Transverse colon (tissue), 4 donors: ENCODE measurements at regions not wholly inside any gene's neighbourhood (a gene's known extent, or its start where the extent isn't known, plus 50 kb on each side); places are given as distances from the start of the nearest gene placed in this dataset.

ENCODE experiments used
- DNase-seq: peaks from one replicate; pipeline ENCODE4 v3.0.0-alpha.2; 2019
- H3K27ac ChIP-seq, 4 donors: fragments of 200-600 bp; sonication (generic); 2 replicates each; pipeline ENCODE4 v1.5.1; 2016 to 2018; ENCODE audit warnings: inconsistent platforms in 4 of 4
- H3K27me3 ChIP-seq: fragments of 200-600 bp; sonication (generic); 2 replicates; pipeline ENCODE4 v1.5.1; 2017; ENCODE audit warnings: inconsistent platforms
- H3K36me3 ChIP-seq, 4 donors: fragments of 200-600 bp; sonication (generic); 2 replicates each; pipeline ENCODE4 v1.5.1; 2017 to 2019; ENCODE audit warnings: inconsistent platforms in 4 of 4
- H3K4me1 ChIP-seq, 4 donors: fragments of 200-600 bp; sonication (generic); 2 replicates each; pipeline ENCODE4 v1.5.1; 2017 to 2020; ENCODE audit warnings: inconsistent platforms in 4 of 4
- H3K4me3 ChIP-seq, 4 donors: fragments of 200-600 bp; sonication (generic); 1 replicate in 1 of 4; 2 replicates in 3 of 4; pipeline versions ENCODE4 v1.5.1 to v1.6.1; 2017 to 2019; ENCODE audit warnings: inconsistent platforms in 4 of 4
- H3K9me3 ChIP-seq, 2 donors: fragments of 200-600 bp; sonication (generic); 2 replicates each; pipeline ENCODE4 v1.5.1; 2017 to 2019; ENCODE audit warnings: inconsistent platforms in 2 of 2
- CTCF ChIP-seq, 5 experiments: fragments of 200-600 bp in 3 of 5; fragments of 450-650 bp in 2 of 5; sonication (generic) in 3 of 5; IDR thresholded peaks; 1 replicate in 2 of 5; 2 replicates in 3 of 5; pipeline ENCODE4 v1.5.1; 2016 to 2017; ENCODE audit warnings: antibody characterized with exemption in 5 of 5, inconsistent platforms in 3 of 5, mild to moderate bottlenecking in 2 of 5, moderate library complexity in 1 of 5
- EP300 ChIP-seq: sonication (generic); formaldehyde crosslinking; IDR thresholded peaks from one replicate; pipeline ENCODE4 v1.6.1; 2017; ENCODE audit warnings: antibody characterized with exemption, low read depth
- POLR2A ChIP-seq: fragments of 450-650 bp; IDR thresholded peaks from one replicate; pipeline ENCODE4 v1.6.1; 2016; ENCODE audit warnings: antibody characterized with exemption, mild to moderate bottlenecking, moderate library complexity
- POLR2AphosphoS5 ChIP-seq, 3 donors: sonication (generic); formaldehyde crosslinking; IDR thresholded peaks; one replicate each; pipeline ENCODE4 v1.6.1; 2016; ENCODE audit warnings: antibody characterized with exemption in 3 of 3
- WGBS, 2 donors: methylation state at CpG; one replicate each; pipeline ENCODE4 v1.1.5; 2018; ENCODE audit warnings: low coverage in 1 of 2; 5-methylcytosine and 5-hydroxymethylcytosine counted together
- in situ Hi-C, 4 donors: fragments of 200-750 bp; cut with MboI; loops; one replicate each; pipeline versions ENCODE4 v1.15.0 to v1.15.1; 2017; ENCODE audit warnings: low sequenced_read_pairs in 3 of 4, low pct_ligation_motif_present in 1 of 4, low pct_unique_long_range_greater_than_20kb in 1 of 4
- intact Hi-C: fragments of 100-400 bp; cut with DNase I; formaldehyde crosslinking; loops from one replicate; pipeline ENCODE4 v1.15.1; 2023; ENCODE audit warnings: low total_unique reads

DNA sequence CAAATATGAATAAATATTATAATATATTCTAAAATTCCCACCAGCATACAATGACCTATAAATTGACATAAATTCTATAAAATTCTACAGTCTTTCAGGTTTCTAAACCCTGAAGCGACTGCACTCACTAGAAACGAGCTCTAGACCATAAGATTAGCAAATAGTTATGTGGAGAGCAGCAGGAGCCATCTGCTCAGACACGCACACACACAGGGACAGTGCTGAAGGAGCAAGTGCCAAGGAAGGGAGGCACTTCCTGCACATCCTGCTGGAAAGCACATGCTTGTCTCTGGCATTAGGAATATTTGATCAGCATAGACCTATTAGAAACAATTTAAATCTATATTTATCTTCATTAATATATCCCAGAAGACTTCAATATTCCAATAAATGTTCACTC, 713.9 kb upstream of the CDH2 start:
- 19 to 51% methylated on average over 3 of the region's 3 CpGs for WGBS, 2 donors
- TF ChIP-seq CTCF (IDR thresholded peaks at IDR 0.05) (no peak), POLR2A (no peak), EP300 (no peak), POLR2AphosphoS5 (IDR thresholded peaks at IDR 0.05) (no peak)

DNA sequence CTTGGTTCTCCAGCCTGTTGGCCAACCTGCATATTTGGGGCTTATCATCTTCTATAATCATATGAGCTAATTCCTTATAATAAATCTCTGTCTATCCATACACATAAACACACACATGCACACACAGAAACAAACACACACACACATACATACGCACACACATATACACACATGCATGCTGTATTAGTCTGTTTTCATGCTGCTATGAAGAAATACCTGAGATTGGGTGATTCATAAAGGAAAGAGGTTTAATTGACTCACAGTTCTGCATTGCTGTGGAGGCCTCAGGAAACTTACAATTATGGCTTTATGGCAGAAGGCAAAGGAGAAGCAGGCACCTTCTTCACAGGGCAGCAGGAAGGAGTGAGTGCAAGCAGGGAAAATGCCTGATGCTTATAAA, 707.4 kb upstream of the CDH2 start:
- no peaks in the 10 kb centered on the region for H3K9me3 ChIP-seq
- no peak for DNase-seq
- in situ Hi-C loops, result no loop called here
- WGBS, 2 donors, result 97% methylated on average over 1 of the region's 1 CpG; no CpG with 5 or more reads in 1 of the 2 donors
- intact Hi-C loops, result no loop called here
- no peak overlapping the region for H3K4me3 ChIP-seq
- H3K27me3 ChIP-seq, result no peaks in the 10 kb centered on the region
- no peaks in the 10 kb centered on the region for H3K4me1 ChIP-seq
- H3K36me3 ChIP-seq, result no peaks in the 10 kb centered on the region
- TF ChIP-seq POLR2A (no peak), CTCF (IDR thresholded peaks at IDR 0.05) (no peak), EP300 (no peak), POLR2AphosphoS5 (IDR thresholded peaks at IDR 0.05) (no peak)
- no peak overlapping the region for H3K27ac ChIP-seq

More for the DNA sequence above, 713.9 kb upstream of the CDH2 start:
- H3K27ac ChIP-seq, result no peak overlapping the region
- no peaks in the 10 kb centered on the region for H3K4me1 ChIP-seq
- no peaks in the 10 kb centered on the region for H3K9me3 ChIP-seq
- DNase-seq, result no peak
- no peaks in the 10 kb centered on the region for H3K36me3 ChIP-seq
- intact Hi-C loops, result no loop called here
- no peaks in the 10 kb centered on the region for H3K27me3 ChIP-seq
- no peak overlapping the region for H3K4me3 ChIP-seq
- in situ Hi-C loops, result no loop called here

GRCh38 chr18:28880856-28881255, 703.9 kb upstream of the CDH2 start:
- DNase-seq, result no peak
- intact Hi-C loops (no loop called here), in situ Hi-C loops (no loop called here)
- TF ChIP-seq EP300, result no peak
- 81 to 88% methylated on average over 4 of the region's 4 CpGs for WGBS, 2 donors
- Histone ChIP-seq H3K27ac (no peak overlapping the region), H3K27me3 (no peaks in the 10 kb centered on the region), H3K36me3 (no peaks in the 10 kb centered on the region), H3K9me3 (no peaks in the 10 kb centered on the region), H3K4me1 (no peaks in the 10 kb centered on the region), H3K4me3 (no peak overlapping the region)

- intact Hi-C loops (no loop called here), in situ Hi-C loops (no loop called here)
- 73 to 87% methylated on average over 1 of the region's 1 CpG for whole genome bisulfite sequencing, 2 donors
- no peak for TF ChIP-seq EP300
- TF ChIP-seq POLR2A, result no peak
- TF ChIP-seq CTCF (IDR thresholded peaks at IDR 0.05), result no peak
- TF ChIP-seq POLR2AphosphoS5 (IDR thresholded peaks at IDR 0.05), result no peak
- Histone ChIP-seq H3K36me3 (no peaks in the 10 kb centered on the region), H3K9me3 (no peaks in the 10 kb centered on the region), H3K4me3 (no peak overlapping the region), H3K4me1 (no peaks in the 10 kb centered on the region), H3K27ac (no peak overlapping the region), H3K27me3 (no peaks in the 10 kb centered on the region)
- DNase-seq, result no peak
Observed at GRCh38 chr18:28875059-28875458, 698.1 kb upstream of the CDH2 start.

DNA sequence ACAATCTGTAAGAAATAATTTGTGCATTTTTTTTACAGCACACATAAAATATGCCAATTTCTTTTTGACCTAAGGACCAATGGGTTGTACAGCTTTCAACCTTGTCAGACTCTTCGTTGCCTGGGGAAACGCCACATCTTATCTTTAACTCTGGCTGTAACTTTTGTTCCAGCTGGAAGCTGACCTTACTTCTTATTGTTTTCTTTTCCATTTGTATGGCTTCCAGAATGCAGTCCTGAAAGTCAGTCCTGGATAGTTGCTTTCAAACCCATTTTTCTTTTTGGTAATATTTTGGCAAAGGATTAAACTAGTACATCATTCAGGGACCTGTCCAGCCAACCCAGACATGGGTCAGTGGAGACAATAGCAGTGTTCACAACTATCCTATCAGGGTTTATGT, 686.5 kb upstream of the CDH2 start:
- H3K27me3 ChIP-seq, result no peaks in the 10 kb centered on the region
- H3K36me3 ChIP-seq, result no peaks in the 10 kb centered on the region
- DNase-seq, result no peak
- WGBS, 2 donors, result 47 to 50% methylated on average over 2 of the region's 2 CpGs
- H3K9me3 ChIP-seq, result no peaks in the 10 kb centered on the region
- H3K4me1 ChIP-seq, result no peaks in the 10 kb centered on the region
- no peak overlapping the region for H3K27ac ChIP-seq
- H3K4me3 ChIP-seq, result no peak overlapping the region
- in situ Hi-C loops, result no loop called here
- TF ChIP-seq CTCF (IDR thresholded peaks at IDR 0.05) (no peak), POLR2AphosphoS5 (IDR thresholded peaks at IDR 0.05) (no peak), POLR2A (no peak), EP300 (no peak)
- intact Hi-C loops, result no loop called here
